HFF-Myc (cell line): ENCODE measurements at regions not wholly inside any gene's neighbourhood (a gene's known extent, or its start where the extent isn't known, plus 50 kb on each side); places are given as distances from the start of the nearest gene placed in this dataset.
"Not testable (repeated sequence)": the region's sequence is repeated elsewhere in the genome, so short reads cannot be mapped to it uniquely, and the experiment has no call there.

Source experiments
- DNase-seq: peaks from one replicate; pipeline ENCODE4 v3.0.0-alpha.2; 2011; ENCODE audit warnings: low read depth; ENCODE audit errors: extremely low read depth
- H3K4me3 ChIP-seq: replicated peaks from 2 replicates; pipeline ENCODE4 v1.5.1; 2011; ENCODE audit warnings: low read depth, mild to moderate bottlenecking, control low read depth, low read length
- TF ChIP-seq, protein P1 (sequence below): IDR thresholded peaks from 2 replicates; pipeline ENCODE4 v1.5.1; 2012; ENCODE audit warnings: mild to moderate bottlenecking, low read depth, low read length, control low read depth; ENCODE audit errors: missing control alignments

DNA sequence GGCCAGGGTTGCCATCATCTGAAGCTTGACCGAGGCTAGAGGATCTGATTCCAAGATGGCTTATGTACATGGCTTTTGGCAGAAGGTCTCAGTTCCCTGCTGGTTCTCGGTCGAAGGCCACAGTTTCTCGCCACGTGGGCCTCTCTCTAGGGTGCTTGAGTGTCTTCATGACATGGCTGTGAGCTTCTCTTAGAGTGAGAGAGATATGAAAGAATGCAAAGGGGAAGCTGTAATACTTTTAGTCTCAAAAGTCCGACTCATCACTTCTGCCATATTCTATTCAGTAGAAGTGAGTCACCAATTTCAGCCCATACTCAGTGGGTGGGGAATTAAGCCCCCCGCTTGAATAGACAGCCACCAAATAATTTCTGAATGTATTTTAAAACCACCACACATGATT, 94.2 kb downstream of the UTRN start:
- no peak overlapping the region for H3K4me3 ChIP-seq
- DNase-seq: no peak
- TF ChIP-seq, protein P1, sequence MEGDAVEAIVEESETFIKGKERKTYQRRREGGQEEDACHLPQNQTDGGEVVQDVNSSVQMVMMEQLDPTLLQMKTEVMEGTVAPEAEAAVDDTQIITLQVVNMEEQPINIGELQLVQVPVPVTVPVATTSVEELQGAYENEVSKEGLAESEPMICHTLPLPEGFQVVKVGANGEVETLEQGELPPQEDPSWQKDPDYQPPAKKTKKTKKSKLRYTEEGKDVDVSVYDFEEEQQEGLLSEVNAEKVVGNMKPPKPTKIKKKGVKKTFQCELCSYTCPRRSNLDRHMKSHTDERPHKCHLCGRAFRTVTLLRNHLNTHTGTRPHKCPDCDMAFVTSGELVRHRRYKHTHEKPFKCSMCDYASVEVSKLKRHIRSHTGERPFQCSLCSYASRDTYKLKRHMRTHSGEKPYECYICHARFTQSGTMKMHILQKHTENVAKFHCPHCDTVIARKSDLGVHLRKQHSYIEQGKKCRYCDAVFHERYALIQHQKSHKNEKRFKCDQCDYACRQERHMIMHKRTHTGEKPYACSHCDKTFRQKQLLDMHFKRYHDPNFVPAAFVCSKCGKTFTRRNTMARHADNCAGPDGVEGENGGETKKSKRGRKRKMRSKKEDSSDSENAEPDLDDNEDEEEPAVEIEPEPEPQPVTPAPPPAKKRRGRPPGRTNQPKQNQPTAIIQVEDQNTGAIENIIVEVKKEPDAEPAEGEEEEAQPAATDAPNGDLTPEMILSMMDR: no peak

DNA sequence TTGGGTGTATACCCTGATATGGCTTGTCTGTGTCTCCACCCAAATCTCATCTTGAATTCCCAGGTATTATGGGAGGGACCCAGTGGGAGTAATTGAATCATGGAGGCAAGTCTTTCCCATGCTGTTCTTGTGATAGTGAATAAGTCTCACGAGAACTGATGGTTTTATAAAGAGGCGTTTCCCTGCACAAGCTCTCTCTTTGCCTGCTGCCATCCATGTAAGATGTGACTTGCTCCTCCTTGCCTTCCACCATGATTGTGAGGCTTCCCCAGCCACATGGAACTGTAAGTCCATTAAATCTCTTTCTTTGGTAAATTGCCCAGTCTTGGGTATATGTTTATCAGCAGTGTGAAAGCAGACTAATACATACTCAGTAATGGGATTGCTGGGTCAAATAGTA, 96.4 kb downstream of the UTRN start:
- not testable (repeated sequence) for H3K4me3 ChIP-seq, DNase-seq

DNA sequence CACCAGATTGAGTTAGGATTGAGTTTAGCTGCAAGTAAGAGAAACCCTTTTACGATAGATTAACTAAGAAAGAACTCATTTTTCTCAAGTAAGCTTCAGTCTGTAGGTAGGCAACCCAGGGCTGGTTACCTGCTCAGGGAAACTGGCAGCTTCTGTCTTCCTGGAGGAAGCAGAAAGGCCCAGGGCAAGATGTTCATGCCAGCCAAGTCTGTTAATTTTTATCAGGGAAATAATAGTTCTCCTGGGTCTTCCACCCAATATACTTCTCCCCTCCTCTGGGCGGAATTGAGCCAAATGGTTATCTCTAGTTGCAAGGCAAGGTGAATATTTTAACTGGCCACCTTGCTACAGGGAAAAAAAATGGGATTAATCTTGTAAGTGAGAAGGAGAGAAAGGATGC, 98.2 kb downstream of the UTRN start:
- no peak overlapping the region for H3K4me3 ChIP-seq
- TF ChIP-seq, protein P1: no peak
- no peak for DNase-seq

- TF ChIP-seq, protein P1: no peak
- H3K4me3 ChIP-seq: no peak overlapping the region
- DNase-seq: no peak
Observed at GRCh38 chr6:144384427-144384826, 99.3 kb downstream of the UTRN start.

DNA sequence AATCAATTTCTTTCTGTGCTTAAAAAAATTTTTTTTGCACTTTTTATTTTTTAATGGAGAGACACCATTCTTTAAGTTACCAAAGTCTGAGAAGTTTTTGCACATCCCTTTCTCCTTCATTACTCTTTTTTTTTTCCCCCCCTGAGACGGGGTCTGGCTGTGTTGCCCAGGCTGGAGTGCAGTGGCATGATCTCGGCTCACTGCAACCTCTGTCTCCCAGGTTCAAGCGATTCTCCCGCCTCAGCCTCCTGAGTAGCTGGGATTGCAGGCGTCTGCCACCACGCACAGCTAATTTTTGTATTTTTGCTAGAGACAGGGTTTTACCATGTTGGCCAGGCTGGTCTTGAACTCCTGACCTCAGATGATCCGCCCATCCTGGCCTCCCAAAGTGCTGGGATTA, 104.3 kb downstream of the UTRN start:
- H3K4me3 ChIP-seq, DNase-seq: not testable (repeated sequence)

- no peak overlapping the region for H3K4me3 ChIP-seq
- no peak for DNase-seq
- TF ChIP-seq, protein P1: no peak
Observed at GRCh38 chr6:144390202-144390601, 105.1 kb downstream of the UTRN start.

DNA sequence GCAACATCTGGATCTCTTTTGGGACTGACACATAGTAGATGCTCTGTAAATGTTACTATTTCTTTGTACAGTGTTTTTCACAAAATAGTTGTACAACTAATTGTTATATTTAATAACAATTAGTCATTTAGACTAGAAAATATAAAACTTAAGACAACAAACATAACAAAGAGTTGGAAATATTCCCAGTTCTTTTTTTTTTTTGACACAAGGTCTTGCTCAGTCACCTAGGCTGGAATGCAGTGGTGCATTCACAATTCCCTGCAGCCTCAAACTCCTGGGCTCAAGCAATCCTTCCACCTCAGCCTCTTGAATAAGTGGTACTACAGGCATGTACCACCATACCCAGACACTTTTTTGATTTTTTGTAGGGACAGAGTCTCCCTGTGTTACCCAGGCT, 105.8 kb downstream of the UTRN start:
- H3K4me3 ChIP-seq: no peak overlapping the region
- TF ChIP-seq, protein P1: no peak
- DNase-seq: no peak

GRCh38 chr6:144392536-144392935, 107.4 kb downstream of the UTRN start:
- TF ChIP-seq, protein P1: no peak
- no peak overlapping the region for H3K4me3 ChIP-seq

More at GRCh38 chr6:144392536-144392935, 107.4 kb downstream of the UTRN start:
- DNase-seq: no peak
